ENCODE measurements at regions not wholly inside any gene's neighbourhood (a gene's known extent, or its start where the extent isn't known, plus 50 kb on each side); places are given as distances from the start of the nearest gene placed in this dataset.

GRCh38 chr9:8223861-8224260 is 424.3 kb upstream of the DMAC1 start:
- TF ChIP-seq EZH2 (IDR thresholded peaks at IDR 0.05; ENCODE audit: insufficient read depth, poor library complexity, severe bottlenecking) (no peak), EZH2phosphoT487 (IDR thresholded peaks at IDR 0.05; ENCODE audit: insufficient read depth, low read depth) (no peak)
